Suppressor macrophage treated with lipopolysaccharide for 1 hour (primary cell): ENCODE measurements at regions not wholly inside any gene's neighbourhood (a gene's known extent, or its start where the extent isn't known, plus 50 kb on each side); places are given as distances from the start of the nearest gene placed in this dataset.

ENCODE experiments used
- DNase-seq, 3 donors: peaks; one replicate each; pipeline ENCODE4 v3.0.0-alpha.2; 2020 to 2022

- no peak for DNase-seq
Measured at GRCh38 chr6:128663238-128663637, 142.8 kb upstream of the PTPRK start.

- no peak for DNase-seq
Measured at GRCh38 chr6:128659878-128660622, 139.7 kb upstream of the PTPRK start.

GRCh38 chr6:128659276-128659675, 138.9 kb upstream of the PTPRK start:
- no peak for DNase-seq

- peak; percentile 32 to 64 (median 42) for DNase-seq
Measured at GRCh38 chr6:128657181-128657580, 136.8 kb upstream of the PTPRK start.

DNA sequence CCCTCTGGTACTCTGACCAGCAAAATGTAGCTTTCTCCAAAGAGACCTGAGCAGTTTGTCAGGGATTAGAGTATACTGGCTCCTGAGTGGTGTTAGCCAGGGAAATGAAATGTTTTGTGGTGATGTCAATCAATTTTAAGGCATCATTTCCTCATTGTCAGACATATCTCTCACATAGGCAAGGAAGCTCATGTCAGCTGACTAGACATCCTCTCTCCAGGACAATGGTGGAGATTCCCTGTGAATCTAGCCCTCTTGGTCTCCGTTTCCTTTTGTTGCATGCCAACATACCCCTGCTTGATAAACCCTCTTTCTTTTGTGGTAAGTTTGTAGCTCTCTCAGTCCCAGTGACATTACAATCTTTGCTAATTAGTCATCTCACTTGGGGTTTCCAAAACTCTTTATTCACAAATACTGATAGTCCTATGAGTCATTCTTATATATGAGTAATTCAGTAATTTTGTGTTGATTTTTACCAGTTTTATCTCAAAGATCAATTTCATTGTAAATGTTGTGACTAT, 135.6 kb upstream of the PTPRK start:
- peak; percentile 4 to 50 (median 30) for DNase-seq

DNA sequence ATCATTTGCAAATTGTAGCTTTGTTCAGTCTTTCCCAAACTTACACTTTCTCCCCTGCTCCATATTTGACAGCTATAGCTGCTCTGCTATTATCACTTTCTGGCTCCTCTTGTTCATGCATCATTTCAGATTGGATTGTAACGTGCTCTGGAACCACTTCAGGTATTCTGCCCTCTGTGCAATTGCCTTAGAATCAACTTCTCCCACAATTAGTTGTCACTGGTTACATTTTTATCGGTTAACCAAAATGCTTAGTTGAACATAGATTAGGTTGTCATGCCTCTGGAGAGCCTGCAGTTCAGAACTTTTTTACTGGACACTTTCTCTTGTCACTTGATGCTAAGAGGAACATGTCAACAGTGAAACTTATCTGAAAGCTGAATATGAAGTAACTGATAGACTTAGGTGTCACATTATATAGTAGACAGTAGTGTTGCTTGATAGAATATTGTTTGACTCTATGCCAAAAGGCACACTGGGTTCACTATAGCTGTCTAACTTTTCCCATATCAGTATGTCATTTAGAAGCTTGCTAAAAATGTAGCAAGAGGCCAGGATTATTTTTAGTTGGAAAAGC, 127.7 kb upstream of the PTPRK start:
- no peak for DNase-seq

DNA sequence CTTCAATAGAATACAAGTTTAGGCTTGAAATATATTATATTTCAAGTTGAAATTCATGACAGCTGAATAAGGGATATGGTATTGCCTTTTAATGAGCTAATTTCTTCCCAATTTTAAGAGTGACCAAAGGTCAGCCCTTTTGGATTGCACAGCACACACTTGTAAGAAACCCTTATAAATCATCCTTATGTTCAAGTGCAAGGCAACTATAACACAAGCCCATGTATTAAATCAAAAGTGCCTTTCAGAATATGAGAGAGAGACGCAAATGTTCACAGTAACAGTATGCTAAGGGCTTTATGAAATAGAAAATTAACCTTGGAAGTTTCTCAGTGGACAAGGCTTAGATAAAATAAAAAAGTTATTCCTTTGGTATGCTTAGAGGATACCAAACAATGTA, 121.7 kb upstream of the PTPRK start:
- DNase-seq: no peak

DNA sequence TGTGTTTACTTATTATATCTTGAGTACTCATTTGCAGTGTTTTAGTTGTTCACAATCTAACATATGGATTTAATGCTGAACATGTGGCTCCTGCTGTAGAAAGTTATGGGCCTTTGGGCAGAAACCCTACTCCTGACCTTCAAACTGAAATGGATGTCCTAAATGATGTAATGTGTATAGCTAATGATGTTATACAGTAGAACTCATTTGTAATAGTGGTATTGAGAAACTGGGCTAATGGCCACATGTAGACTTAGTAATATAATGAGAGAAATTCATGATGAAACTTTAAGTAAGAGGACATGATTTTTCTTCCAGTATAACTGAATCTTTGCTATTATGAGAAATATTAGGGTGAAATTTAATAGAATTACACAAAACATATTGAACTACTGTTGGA, 121.3 kb upstream of the PTPRK start:
- no peak for DNase-seq

DNA sequence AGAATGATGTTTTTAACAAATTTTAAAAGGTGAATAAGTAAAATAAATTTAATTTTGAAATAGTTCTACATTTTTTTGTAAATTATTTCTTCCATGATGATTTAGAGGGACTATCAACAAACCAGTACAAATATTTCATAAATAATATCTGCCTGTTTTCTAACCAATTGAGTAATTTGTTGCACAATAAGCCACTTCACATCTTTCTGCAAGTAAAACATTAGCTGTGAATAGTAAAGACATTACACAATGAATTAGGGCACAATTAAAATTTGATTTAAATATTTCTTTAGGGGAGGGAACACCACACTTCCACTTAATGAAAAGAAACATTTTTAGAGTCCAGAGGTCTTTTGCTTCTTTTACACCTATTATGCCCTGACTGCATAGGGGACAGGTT, 118.4 kb upstream of the PTPRK start:
- no peak for DNase-seq

- no peak for DNase-seq
Measured at GRCh38 chr6:128635219-128635618, 114.8 kb upstream of the PTPRK start.

DNA sequence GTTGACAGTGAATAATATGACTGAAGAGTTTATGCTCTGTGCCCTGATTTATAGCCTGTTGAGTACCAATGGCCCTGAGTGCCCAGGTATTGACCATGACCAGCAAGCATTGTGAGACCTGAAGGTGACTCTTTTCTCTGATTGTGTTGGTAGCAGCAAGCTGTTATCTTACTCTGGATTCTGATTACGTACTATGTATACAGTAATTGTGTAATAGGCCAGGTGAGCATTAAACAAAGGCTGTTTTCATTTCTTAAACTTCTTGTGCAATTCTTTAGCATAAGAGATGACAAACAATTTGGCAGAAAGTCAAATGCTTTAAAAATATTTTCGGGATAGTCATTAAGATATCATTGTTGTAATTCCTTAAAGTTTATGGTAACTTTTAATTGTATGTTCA, 111.7 kb upstream of the PTPRK start:
- DNase-seq: no peak

DNA sequence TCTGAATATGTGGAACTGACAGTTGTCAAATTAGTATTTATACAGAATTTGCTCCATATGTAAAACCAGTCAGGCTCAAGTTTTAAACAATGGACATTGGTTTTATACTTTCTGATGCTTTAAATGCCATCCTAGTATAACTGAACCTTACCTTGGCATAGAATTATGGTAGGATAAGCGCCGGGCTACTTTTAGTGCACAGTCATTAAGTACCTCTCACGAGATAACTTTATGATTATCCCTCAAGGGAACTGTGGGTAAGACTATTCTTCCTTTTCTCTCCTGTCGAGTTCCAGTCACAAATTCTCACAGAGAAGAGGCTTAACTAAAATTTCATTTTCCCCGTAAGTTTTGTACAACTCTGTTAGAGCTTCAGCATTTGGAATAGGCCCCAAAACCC, 110.6 kb upstream of the PTPRK start:
- DNase-seq: no peak

DNA sequence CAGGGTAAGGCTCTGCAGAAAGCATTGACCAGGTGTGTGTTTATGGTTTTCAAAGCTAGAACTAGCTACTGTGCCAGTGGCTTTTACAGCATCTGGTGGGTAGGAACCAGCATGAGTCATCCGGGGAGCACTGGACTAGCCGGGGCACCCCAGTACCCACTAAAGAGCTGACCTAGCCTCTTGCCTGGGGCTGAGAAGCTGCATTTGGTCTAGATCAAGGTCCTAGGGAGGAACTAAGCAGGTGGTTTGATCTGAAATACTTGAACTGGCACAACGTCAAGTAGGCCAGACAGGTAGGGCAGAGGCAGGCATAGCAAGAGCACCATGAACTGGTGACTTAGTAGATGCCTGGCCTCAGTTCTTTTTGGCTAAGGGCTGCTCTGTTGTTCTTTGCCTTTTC, 109.8 kb upstream of the PTPRK start:
- DNase-seq: no peak

DNA sequence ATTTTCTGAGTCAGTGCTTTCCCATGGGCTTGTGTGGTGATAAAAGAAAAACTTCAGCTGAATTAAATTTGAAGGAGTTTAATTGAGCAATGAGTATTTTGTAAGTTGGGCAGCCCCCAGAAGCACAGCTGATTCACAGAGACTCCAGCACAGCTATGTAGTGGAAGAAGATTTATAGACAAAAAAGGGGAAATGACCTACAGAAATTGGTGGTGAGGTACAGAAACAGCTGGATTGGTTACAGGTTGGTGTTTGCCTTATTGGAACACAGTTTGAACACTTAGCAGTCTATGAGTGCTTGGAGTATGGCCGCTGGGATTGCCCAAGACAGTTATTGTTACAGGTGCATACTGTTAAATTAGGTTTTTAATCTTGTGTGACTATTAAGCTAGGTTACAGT, 96.9 kb upstream of the PTPRK start:
- no peak for DNase-seq

GRCh38 chr6:128616342-128616741, 95.9 kb upstream of the PTPRK start:
- no peak for DNase-seq

GRCh38 chr6:128606611-128607010, 86.2 kb upstream of the PTPRK start:
- no peak for DNase-seq

- DNase-seq: no peak
Measured at GRCh38 chr6:128605961-128606360, 85.6 kb upstream of the PTPRK start.

DNA sequence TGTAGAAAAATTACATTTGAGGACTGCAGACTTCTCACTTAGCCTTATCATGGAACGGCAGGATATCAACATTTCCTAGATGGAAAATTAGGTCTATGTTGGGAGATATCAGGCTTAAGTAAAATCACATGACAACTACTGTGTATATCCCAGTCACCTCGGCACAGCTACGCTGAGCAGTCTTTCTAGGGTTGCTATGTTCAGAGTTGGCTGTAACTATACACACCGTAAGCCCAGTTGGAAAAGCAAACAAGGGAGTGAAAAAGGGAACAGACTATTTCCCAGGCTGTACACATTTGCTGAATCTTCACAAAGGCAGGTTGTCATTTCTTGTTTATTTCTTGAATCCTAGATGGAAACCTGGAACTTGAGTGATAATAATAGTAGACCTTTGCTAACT, 80.7 kb upstream of the PTPRK start:
- no peak for DNase-seq

DNA sequence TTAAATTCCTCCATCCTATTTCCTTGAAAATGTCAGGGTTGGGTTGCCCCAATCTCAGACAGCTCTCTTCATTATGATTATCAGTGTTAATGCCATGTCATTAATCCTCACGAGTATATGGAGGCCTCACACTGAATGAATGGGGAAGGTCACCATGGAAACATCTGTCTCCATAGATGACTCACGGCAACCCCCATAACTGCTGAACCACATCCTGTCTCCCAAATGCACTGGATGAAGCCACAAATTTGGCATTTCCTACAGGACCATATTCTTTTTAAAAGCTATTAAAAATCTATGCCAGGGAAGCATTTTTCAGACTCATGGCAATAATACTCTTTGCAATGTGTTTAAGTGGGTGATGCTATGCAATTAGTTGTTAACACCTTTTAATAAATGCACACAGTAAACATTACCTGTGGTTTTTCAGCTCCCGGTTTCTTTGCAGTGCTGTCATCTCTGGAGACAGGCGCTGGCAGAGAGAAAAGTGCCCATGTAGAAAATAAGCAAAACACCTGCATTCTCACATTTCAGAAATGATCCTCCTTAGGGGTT, 80.1 kb upstream of the PTPRK start:
- no peak for DNase-seq

GRCh38 chr6:128599036-128599435, 78.6 kb upstream of the PTPRK start:
- DNase-seq: no peak

GRCh38 chr6:128598571-128598970, 78.2 kb upstream of the PTPRK start:
- no peak for DNase-seq

- no peak for DNase-seq
Measured at GRCh38 chr6:128597956-128598355, 77.6 kb upstream of the PTPRK start.

DNA sequence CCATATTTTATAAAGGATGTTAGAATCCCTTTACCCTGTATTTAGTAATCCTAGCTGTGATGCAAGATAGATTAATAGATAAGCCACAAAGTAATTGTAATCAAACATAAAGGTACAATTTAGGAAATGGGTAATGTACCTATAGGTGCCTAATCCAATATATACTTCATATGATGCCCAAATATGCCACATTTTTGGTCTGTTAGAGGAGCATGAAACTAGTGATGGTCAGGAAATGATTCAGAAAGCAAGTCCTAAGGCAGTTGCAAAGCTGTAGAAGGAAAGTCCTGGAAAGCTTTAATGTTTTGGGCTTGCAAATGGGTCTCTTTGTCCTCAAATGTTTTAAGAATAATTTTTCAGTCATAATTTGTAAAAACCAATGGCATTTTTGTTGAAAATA, 76.6 kb upstream of the PTPRK start:
- no peak for DNase-seq

DNA sequence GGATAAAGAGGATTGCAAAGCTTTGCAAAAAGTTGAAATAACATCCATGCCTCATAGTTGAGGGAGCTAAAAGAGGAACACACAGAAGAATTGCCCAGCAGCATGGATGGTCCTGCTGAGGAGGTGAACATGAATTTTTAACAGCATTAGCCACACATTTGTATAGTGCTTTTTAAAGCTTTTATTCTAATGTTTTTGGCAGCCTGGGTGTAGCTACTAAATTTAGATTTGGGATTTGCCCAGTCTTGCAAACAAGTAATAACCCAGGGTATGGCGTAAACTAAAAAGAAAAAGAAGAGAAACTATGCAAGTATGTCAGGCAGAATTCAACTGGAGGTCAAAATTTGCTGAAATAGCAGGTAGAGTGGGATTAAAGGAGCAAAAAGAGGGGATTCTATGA, 75.1 kb upstream of the PTPRK start:
- no peak for DNase-seq

DNA sequence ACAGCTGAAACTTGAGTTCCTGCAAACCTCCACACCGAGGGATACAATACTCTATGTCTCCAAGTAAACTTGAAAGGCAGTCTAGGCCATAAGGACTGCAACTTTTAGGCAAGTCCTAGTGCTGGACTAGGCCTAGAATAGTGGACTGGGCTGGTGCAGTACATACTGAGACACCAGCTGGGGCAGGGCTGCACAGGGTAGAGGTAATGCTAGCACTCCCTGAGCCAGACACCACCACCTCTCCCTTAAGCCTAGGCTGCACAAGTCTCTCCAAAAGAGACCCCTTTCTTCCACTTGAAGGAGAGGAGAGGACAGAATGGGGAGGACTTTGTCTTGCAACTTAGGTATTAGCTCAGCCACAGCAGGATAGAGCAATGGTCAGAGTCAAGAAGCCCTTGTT, 65.7 kb upstream of the PTPRK start:
- no peak for DNase-seq
